ENCODE measurements at regions not wholly inside any gene's neighbourhood (a gene's known extent, or its start where the extent isn't known, plus 50 kb on each side); places are given as distances from the start of the nearest gene placed in this dataset.

GRCh38 chr9:87386490-87387025, 111.1 kb upstream of the DAPK1 start:
- TF ChIP-seq FOXK2 (IDR thresholded peaks at IDR 0.05) (no peak), NFRKB (IDR thresholded peaks at IDR 0.05) (no peak), ZNF384 (IDR thresholded peaks at IDR 0.05) (no peak), SP1 (IDR thresholded peaks at IDR 0.05) (no peak), SUZ12 (IDR thresholded peaks at IDR 0.05) (no peak), CTBP1 (IDR thresholded peaks at IDR 0.05; ENCODE audit: borderline replicate concordance) (no peak), L3MBTL2 (conservative IDR thresholded peaks at IDR 0.05) (no peak), ELF4 (IDR thresholded peaks at IDR 0.05) (no peak), BHLHE40 (IDR thresholded peaks at IDR 0.05; ENCODE audit: borderline replicate concordance) (no peak)
